ENCODE measurements at regions not wholly inside any gene's neighbourhood (a gene's known extent, or its start where the extent isn't known, plus 50 kb on each side); places are given as distances from the start of the nearest gene placed in this dataset.

- ChIA-PET CTCF (no interaction called here), POLR2A (no interaction called here)
- no peaks in the 10 kb centered on the region for H3K9me3 Mint-ChIP-seq (ENCODE audit: unreplicated experiment)
- H3K4me1 ChIP-seq = no peaks in the 10 kb centered on the region
- H3K4me1 Mint-ChIP-seq (ENCODE audit: low read depth, unreplicated experiment) = no peaks in the 10 kb centered on the region
- intact Hi-C loops (cut with micrococcal nuclease; ENCODE audit: unreplicated experiment) = no loop called here
- H3K4me3 Mint-ChIP-seq (ENCODE audit: unreplicated experiment) = no peak overlapping the region
- no peak for TF ChIP-seq CTCF (IDR thresholded peaks at IDR 0.05; ENCODE audit: insufficient read depth in 1 of 2, low read depth in 1 of 2, low read length in 1 of 2, severe bottlenecking in 1 of 2, unreplicated experiment in 1 of 2)
- no TSS peak for BruUV-seq (replicated peaks)
- no peak overlapping the region for H3K27ac Mint-ChIP-seq (ENCODE audit: unreplicated experiment)
- H3K36me3 ChIP-seq (ENCODE audit: control insufficient read depth, insufficient read depth, low read length) = no peaks in the 10 kb centered on the region
- H3K36me3 Mint-ChIP-seq (ENCODE audit: insufficient read depth, unreplicated experiment) = no peaks in the 10 kb centered on the region
- no peak overlapping the region for H3K4me3 ChIP-seq (ENCODE audit: low read depth, low read length)
- H3K27me3 ChIP-seq (replicated peaks; ENCODE audit: control insufficient read depth, insufficient read depth, low read length) = no peaks in the 10 kb centered on the region
- no peak for DNase-seq
- no peaks in the 10 kb centered on the region for H3K9me3 ChIP-seq
- H3K27me3 Mint-ChIP-seq (ENCODE audit: insufficient read depth, unreplicated experiment) = peaks cover 20% of the 10 kb centered on the region
These were observed 235.2 kb downstream of the MTX2 start for GRCh38 chr2:176504440-176504839.

GRCh38 chr2:176507786-176508185 lies 238.5 kb downstream of the MTX2 start:
- intact Hi-C loops (cut with micrococcal nuclease; ENCODE audit: unreplicated experiment) = no loop called here

GRCh38 chr2:176508374-176508773 lies 239.1 kb downstream of the MTX2 start:
- Mint-ChIP-seq H3K27me3 (ENCODE audit: insufficient read depth, unreplicated experiment) (peaks cover 10% of the 10 kb centered on the region), H3K9me3 (ENCODE audit: unreplicated experiment) (no peaks in the 10 kb centered on the region), H3K36me3 (ENCODE audit: insufficient read depth, unreplicated experiment) (no peaks in the 10 kb centered on the region), H3K4me1 (ENCODE audit: low read depth, unreplicated experiment) (no peaks in the 10 kb centered on the region), H3K4me3 (ENCODE audit: unreplicated experiment) (no peak overlapping the region), H3K27ac (ENCODE audit: unreplicated experiment) (no peak overlapping the region)
- Histone ChIP-seq H3K9me3 (no peaks in the 10 kb centered on the region), H3K4me3 (ENCODE audit: low read depth, low read length) (no peak overlapping the region), H3K4me1 (no peaks in the 10 kb centered on the region), H3K36me3 (ENCODE audit: control insufficient read depth, insufficient read depth, low read length) (no peaks in the 10 kb centered on the region), H3K27me3 (replicated peaks; ENCODE audit: control insufficient read depth, insufficient read depth, low read length) (0 out of 2 replicates have a peak, but pooled peaks cover 1% of the 10 kb centered on the region)
- ChIA-PET POLR2A (no interaction called here), CTCF (no interaction called here)
- no peak for DNase-seq
- no TSS peak for BruUV-seq (replicated peaks)
- TF ChIP-seq CTCF (IDR thresholded peaks at IDR 0.05; ENCODE audit: insufficient read depth in 1 of 2, low read depth in 1 of 2, low read length in 1 of 2, severe bottlenecking in 1 of 2, unreplicated experiment in 1 of 2) = no peak
- intact Hi-C loops (cut with micrococcal nuclease; ENCODE audit: unreplicated experiment) = no loop called here

More at GRCh38 chr2:176507786-176508185, 238.5 kb downstream of the MTX2 start:
- Mint-ChIP-seq H3K27me3 (ENCODE audit: insufficient read depth, unreplicated experiment) (peaks cover 12% of the 10 kb centered on the region), H3K4me1 (ENCODE audit: low read depth, unreplicated experiment) (no peaks in the 10 kb centered on the region), H3K36me3 (ENCODE audit: insufficient read depth, unreplicated experiment) (no peaks in the 10 kb centered on the region), H3K9me3 (ENCODE audit: unreplicated experiment) (no peaks in the 10 kb centered on the region), H3K27ac (ENCODE audit: unreplicated experiment) (no peak overlapping the region), H3K4me3 (ENCODE audit: unreplicated experiment) (no peak overlapping the region)
- DNase-seq = no peak
- ChIA-PET POLR2A (no interaction called here), CTCF (no interaction called here)
- no peak for TF ChIP-seq CTCF (IDR thresholded peaks at IDR 0.05; ENCODE audit: insufficient read depth in 1 of 2, low read depth in 1 of 2, low read length in 1 of 2, severe bottlenecking in 1 of 2, unreplicated experiment in 1 of 2)
- no peaks in the 10 kb centered on the region for H3K9me3 ChIP-seq
- no peaks in the 10 kb centered on the region for H3K4me1 ChIP-seq
- H3K36me3 ChIP-seq (ENCODE audit: control insufficient read depth, insufficient read depth, low read length) = no peaks in the 10 kb centered on the region
- 0 out of 2 replicates have a peak, but pooled peaks cover 1% of the 10 kb centered on the region for H3K27me3 ChIP-seq (replicated peaks; ENCODE audit: control insufficient read depth, insufficient read depth, low read length)
- H3K4me3 ChIP-seq (ENCODE audit: low read depth, low read length) = no peak overlapping the region
- no TSS peak for BruUV-seq (replicated peaks)

All from Caco-2 (cell line).